Glutamatergic neuron (in vitro differentiated cells): ENCODE measurements at regions not wholly inside any gene's neighbourhood (a gene's known extent, or its start where the extent isn't known, plus 50 kb on each side); places are given as distances from the start of the nearest gene placed in this dataset.

Experiments
- DNase-seq: peaks from one replicate; pipeline ENCODE4 v3.0.0; 2022
- H3K27ac Mint-ChIP-seq: one replicate; pipeline ENCODE4 v1.8.0; 2020; ENCODE audit warnings: mild to moderate bottlenecking, mixed read lengths, inconsistent platforms; ENCODE audit not compliant: unreplicated experiment
- H3K27me3 Mint-ChIP-seq: one replicate; pipeline ENCODE4 v1.8.0; 2020; ENCODE audit warnings: mild to moderate bottlenecking, moderate library complexity, mixed read lengths, inconsistent platforms; ENCODE audit not compliant: unreplicated experiment
- H3K36me3 Mint-ChIP-seq: one replicate; pipeline ENCODE4 v1.8.0; 2020; ENCODE audit warnings: mild to moderate bottlenecking, mixed read lengths, inconsistent platforms; ENCODE audit not compliant: unreplicated experiment
- H3K4me1 Mint-ChIP-seq: one replicate; pipeline ENCODE4 v1.8.0; 2020; ENCODE audit warnings: mild to moderate bottlenecking, low read depth, mixed read lengths, inconsistent platforms; ENCODE audit not compliant: unreplicated experiment
- H3K4me3 Mint-ChIP-seq: one replicate; pipeline ENCODE4 v1.8.0; 2020; ENCODE audit warnings: mild to moderate bottlenecking, mixed read lengths, inconsistent platforms; ENCODE audit not compliant: unreplicated experiment
- H3K9me3 Mint-ChIP-seq: one replicate; pipeline ENCODE4 v1.8.0; 2020; ENCODE audit warnings: mild to moderate bottlenecking, moderate library complexity, mixed read lengths, inconsistent platforms; ENCODE audit not compliant: unreplicated experiment
- CTCF ChIP-seq: fragments of 200-600 bp; sonication (generic); IDR thresholded peaks from one replicate; pipeline ENCODE4 v1.5.0; 2021; ENCODE audit not compliant: partially characterized antibody, unreplicated experiment

DNA sequence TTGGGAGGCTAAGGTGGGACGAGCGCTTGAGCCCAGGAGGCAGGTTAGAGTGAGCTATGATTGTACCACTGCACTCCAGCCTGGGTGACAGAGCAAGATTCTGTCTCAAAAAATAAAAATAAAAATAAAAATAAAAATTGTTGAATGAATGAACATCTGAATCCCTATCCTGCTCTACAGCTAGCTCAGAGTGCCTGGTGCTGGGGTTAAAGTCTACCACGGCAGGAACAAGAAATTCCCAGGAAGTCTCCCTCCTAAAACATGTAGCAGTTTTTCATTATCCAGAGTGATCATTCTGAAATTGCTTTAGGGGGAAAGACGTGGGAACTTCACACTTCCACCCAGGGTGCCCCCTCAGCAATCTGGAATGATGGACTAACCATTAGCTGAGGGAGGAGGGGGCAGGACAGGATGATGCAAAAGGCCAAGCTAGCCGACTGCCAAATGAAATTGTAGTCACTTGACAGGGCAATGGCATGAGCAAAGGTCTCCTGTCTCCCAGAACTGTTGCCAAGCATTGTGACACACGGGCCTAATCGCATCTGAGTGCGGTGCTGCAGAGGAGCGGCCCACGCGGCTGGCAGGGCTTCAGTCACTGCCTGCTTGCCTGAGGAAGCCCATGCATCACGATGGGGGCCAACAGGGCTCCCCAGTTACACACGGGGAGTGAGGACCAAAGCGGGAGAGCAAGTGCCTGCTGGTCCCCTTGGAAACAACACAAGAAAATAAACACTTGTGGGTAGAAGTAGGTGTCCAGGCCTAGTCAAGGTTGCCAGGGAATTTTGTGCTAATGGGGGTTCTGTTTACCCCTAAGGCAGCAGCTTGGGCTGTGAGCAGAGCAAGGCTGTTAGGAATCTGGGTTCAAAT is 85.7 kb downstream of the NENF start:
- Mint-ChIP-seq H3K27ac (no peak overlapping the region), H3K27me3 (peaks cover 10% of the 10 kb centered on the region), H3K36me3 (no peaks in the 10 kb centered on the region), H3K4me3 (no peak overlapping the region), H3K9me3 (peaks cover 7% of the 10 kb centered on the region), H3K4me1 (peaks cover 5% of the 10 kb centered on the region)
- no peak for TF ChIP-seq CTCF
- no peak for DNase-seq

DNA sequence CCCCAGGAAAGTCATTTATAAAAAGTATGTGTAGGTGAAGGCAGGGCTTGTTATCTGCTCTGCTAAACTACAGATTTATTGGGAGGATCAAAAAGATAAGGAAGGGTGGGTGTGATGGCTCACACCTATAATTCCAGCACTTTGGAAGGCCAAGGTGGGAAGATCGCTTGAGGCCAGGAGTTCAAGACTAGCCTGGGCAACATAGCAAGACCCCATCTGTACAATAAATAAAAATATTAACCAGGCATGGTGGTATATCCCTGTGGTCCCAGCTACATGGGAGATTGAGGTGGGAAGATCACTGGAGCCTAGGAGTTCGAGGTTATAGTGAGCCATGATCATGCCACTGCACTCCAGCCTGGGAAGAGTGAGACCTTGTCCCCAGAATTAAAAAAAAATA is 86.4 kb downstream of the NENF start:
- Mint-ChIP-seq H3K27me3 (peaks cover 10% of the 10 kb centered on the region), H3K9me3 (peaks cover 7% of the 10 kb centered on the region), H3K27ac (no peak overlapping the region), H3K36me3 (no peaks in the 10 kb centered on the region), H3K4me1 (peaks cover 5% of the 10 kb centered on the region), H3K4me3 (no peak overlapping the region)
- no peak for DNase-seq
- TF ChIP-seq CTCF: no peak

DNA sequence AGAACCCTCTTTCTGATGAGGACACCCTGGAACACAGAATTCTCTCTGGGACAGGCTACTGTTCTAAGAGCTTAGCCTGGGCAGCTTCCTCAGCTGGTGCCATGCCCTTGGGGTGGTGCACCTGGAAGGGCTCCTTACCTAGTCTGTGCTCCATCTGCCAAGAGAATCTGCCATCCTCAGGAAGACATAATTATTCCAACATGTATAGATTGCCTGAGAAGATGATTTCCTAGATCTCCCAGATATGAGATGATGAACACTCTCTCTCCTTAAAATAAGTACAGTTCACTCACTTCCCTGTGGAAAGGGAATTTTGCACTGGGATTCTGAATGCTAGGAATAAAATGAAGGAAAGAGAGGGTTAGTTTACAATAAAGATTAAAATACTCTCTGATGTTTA is 87.6 kb downstream of the NENF start:
- Mint-ChIP-seq H3K27me3 (peaks cover 8% of the 10 kb centered on the region), H3K27ac (no peak overlapping the region), H3K4me3 (no peak overlapping the region), H3K36me3 (no peaks in the 10 kb centered on the region), H3K4me1 (peaks cover 3% of the 10 kb centered on the region), H3K9me3 (peaks cover 6% of the 10 kb centered on the region)
- no peak for TF ChIP-seq CTCF
- no peak for DNase-seq

GRCh38 chr1:212520746-212521145 is 87.8 kb upstream of the ATF3 start:
- Mint-ChIP-seq H3K36me3 (no peaks in the 10 kb centered on the region), H3K27ac (no peak overlapping the region), H3K4me1 (no peaks in the 10 kb centered on the region), H3K9me3 (peaks cover 3% of the 10 kb centered on the region), H3K27me3 (peaks cover 5% of the 10 kb centered on the region), H3K4me3 (no peak overlapping the region)
- DNase-seq: no peak
- TF ChIP-seq CTCF: no peak

DNA sequence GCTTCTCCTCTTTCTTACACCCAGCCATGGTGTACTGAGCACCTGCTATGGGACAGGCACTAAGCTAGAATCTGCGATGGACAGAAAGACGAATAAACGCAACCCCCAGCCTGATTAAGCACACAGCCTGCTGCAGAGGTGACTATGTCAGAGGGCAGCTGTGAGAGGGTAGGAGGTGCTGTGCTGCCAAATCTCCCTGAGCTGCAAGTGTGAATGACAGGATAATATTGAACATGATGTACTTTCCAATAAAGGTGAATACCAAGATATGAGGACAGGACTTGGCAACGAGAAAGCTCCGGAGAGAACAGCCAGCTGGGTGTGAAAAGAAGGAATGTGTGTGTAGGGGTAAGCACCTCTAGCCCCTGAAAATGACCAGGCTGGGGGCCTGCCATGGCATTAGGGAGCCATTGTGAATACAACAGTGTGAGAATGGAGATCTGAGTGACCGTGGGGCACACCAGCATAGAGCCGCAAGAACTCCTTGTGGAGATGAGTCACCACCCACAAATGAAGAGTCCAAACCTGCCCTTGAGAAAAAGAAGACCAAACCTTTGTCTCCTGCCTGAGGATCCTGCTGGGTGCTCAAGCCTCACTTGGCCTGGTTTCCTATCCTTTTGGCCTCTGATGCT is 83.0 kb upstream of the ATF3 start:
- no peak for TF ChIP-seq CTCF
- Mint-ChIP-seq H3K4me3 (no peak overlapping the region), H3K27ac (no peak overlapping the region), H3K9me3 (peaks cover 5% of the 10 kb centered on the region), H3K4me1 (peaks cover 7% of the 10 kb centered on the region), H3K27me3 (peaks cover 4% of the 10 kb centered on the region), H3K36me3 (no peaks in the 10 kb centered on the region)
- no peak for DNase-seq
